Keratinocyte (primary cell): ENCODE measurements at regions not wholly inside any gene's neighbourhood (a gene's known extent, or its start where the extent isn't known, plus 50 kb on each side); places are given as distances from the start of the nearest gene placed in this dataset.

ENCODE experiments used
- DNase-seq: peaks from one replicate; pipeline ENCODE4 v3.0.0-alpha.2; 2011; ENCODE audit warnings: low read depth, missing footprints, low spot score
- FAIRE-seq: peaks from 2 replicates; lab custom pipeline; 2011; peaks lifted over from hg19 to GRCh38; lab: Jason Lieb, UNC
- H2AFZ ChIP-seq: 2 replicates; pipeline ENCODE4 v1.6.0; 2012; ENCODE audit warnings: low read length, control low read depth, inconsistent platforms; ENCODE audit not compliant: control insufficient read depth
- H3K27ac ChIP-seq: 2 replicates; pipeline ENCODE4 v1.5.1; 2011; ENCODE audit warnings: low read length; ENCODE audit not compliant: control insufficient read depth, insufficient read depth
- H3K27me3 ChIP-seq: 3 replicates; pipeline ENCODE4 v1.6.0; 2011; ENCODE audit warnings: low read length; ENCODE audit not compliant: control insufficient read depth, insufficient read depth; ENCODE audit errors: extremely low read depth
- H3K36me3 ChIP-seq, 2 experiments: 2 replicates in 1 of 2; 3 replicates in 1 of 2; pipeline ENCODE4 v1.5.1; 2011; ENCODE audit warnings: low read length in 2 of 2, mild to moderate bottlenecking in 1 of 2; ENCODE audit not compliant: control insufficient read depth in 2 of 2, insufficient read depth in 2 of 2; ENCODE audit errors: extremely low read depth in 1 of 2
- H3K4me1 ChIP-seq: 3 replicates; pipeline ENCODE4 v1.5.1; 2011; ENCODE audit warnings: low read length; ENCODE audit not compliant: control insufficient read depth, insufficient read depth; ENCODE audit errors: extremely low read depth
- H3K4me2 ChIP-seq: 3 replicates; pipeline ENCODE4 v1.6.0; 2011; ENCODE audit warnings: low read depth, low read length; ENCODE audit not compliant: control insufficient read depth, insufficient read depth; ENCODE audit errors: extremely low read depth
- H3K4me3 ChIP-seq, 3 experiments: fragments of 200-600 bp in 1 of 3; sonication (generic) in 1 of 3; 2 replicates in 2 of 3; 3 replicates in 1 of 3; pipeline ENCODE4 v1.5.1; 2011 to 2016; ENCODE audit warnings: low read length in 3 of 3, mild to moderate bottlenecking in 3 of 3, control low read depth in 2 of 3, inconsistent platforms in 1 of 3, low read depth in 1 of 3, mixed read lengths in 1 of 3, mixed run types in 1 of 3, moderate library complexity in 1 of 3; ENCODE audit not compliant: control insufficient read depth in 2 of 3, insufficient read depth in 2 of 3; ENCODE audit errors: extremely low read depth in 1 of 3
- H3K79me2 ChIP-seq: 2 replicates; pipeline ENCODE4 v1.6.0; 2012; ENCODE audit warnings: low read length; ENCODE audit not compliant: control insufficient read depth, insufficient read depth
- H3K9ac ChIP-seq: 3 replicates; pipeline ENCODE4 v1.6.0; 2011; ENCODE audit warnings: low read length; ENCODE audit not compliant: control insufficient read depth, insufficient read depth; ENCODE audit errors: extremely low read depth
- H3K9me1 ChIP-seq: 3 replicates; pipeline ENCODE4 v1.6.0; 2011; ENCODE audit warnings: low read length; ENCODE audit not compliant: control insufficient read depth, insufficient read depth; ENCODE audit errors: extremely low read depth
- H3K9me3 ChIP-seq: 2 replicates; pipeline ENCODE4 v1.5.1; 2012; ENCODE audit warnings: low read depth, low read length; ENCODE audit not compliant: control insufficient read depth
- H4K20me1 ChIP-seq: 3 replicates; pipeline ENCODE4 v1.6.0; 2011; ENCODE audit warnings: low read length; ENCODE audit not compliant: control insufficient read depth, insufficient read depth; ENCODE audit errors: extremely low read depth
- EZH2 ChIP-seq: IDR thresholded peaks from one replicate; pipeline ENCODE4 v1.6.1; 2012; ENCODE audit warnings: inconsistent platforms, mild to moderate bottlenecking, low read length, moderate library complexity
- dilution Hi-C: fragments of 300-500 bp; cut with MboI; formaldehyde crosslinking; loops from one replicate; pipeline ENCODE4 v1.7.0; 2020; ENCODE audit warnings: low sequenced_read_pairs; ENCODE audit not compliant: extremely low pct_ligation_motif_present
- TF ChIP-seq, protein P1 (sequence below), 3 experiments: IDR thresholded peaks in 1 of 3; conservative IDR thresholded peaks in 1 of 3; optimal IDR thresholded peaks in 1 of 3; 2 replicates in 2 of 3; 3 replicates in 1 of 3; pipeline versions ENCODE3 to v1.5.1; 2011; ENCODE audit warnings: low read length in 3 of 3, mild to moderate bottlenecking in 3 of 3, moderate library complexity in 2 of 3, control low read depth in 1 of 3, inconsistent platforms in 1 of 3; ENCODE audit not compliant: insufficient read depth in 2 of 3; ENCODE audit errors: extremely low read depth in 1 of 3

DNA sequence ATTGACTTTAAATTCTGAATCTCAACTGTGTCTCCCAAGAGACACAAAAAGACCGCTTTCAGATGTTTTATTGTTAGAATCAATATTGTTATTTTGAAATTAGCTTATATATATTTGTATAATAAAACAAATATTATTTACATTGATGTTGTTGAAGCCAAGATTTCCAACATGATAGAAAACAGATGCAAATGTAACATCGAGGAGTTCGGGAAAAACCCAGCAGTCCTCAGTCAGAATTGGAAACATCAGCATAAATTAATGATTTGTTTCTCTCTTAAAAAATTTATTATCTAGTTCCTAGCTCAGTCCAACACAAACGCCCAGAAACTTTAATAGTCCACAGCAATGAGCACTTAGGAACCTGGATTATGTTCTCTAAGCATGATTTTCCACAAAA lies 1330.4 kb downstream of the TBC1D22A start:
- Histone ChIP-seq H4K20me1 (no peaks in the 10 kb centered on the region), H2AFZ (no peak overlapping the region), H3K4me2 (no peak overlapping the region), H3K4me3 (no peak overlapping the region), H3K9me3 (no peaks in the 10 kb centered on the region), H3K27ac (no peak overlapping the region), H3K79me2 (no peaks in the 10 kb centered on the region), H3K27me3 (no peaks in the 10 kb centered on the region), H3K36me3 (no peaks in the 10 kb centered on the region), H3K9me1 (no peaks in the 10 kb centered on the region), H3K4me1 (no peaks in the 10 kb centered on the region), H3K9ac (no peak overlapping the region)
- TF ChIP-seq, protein P1, sequence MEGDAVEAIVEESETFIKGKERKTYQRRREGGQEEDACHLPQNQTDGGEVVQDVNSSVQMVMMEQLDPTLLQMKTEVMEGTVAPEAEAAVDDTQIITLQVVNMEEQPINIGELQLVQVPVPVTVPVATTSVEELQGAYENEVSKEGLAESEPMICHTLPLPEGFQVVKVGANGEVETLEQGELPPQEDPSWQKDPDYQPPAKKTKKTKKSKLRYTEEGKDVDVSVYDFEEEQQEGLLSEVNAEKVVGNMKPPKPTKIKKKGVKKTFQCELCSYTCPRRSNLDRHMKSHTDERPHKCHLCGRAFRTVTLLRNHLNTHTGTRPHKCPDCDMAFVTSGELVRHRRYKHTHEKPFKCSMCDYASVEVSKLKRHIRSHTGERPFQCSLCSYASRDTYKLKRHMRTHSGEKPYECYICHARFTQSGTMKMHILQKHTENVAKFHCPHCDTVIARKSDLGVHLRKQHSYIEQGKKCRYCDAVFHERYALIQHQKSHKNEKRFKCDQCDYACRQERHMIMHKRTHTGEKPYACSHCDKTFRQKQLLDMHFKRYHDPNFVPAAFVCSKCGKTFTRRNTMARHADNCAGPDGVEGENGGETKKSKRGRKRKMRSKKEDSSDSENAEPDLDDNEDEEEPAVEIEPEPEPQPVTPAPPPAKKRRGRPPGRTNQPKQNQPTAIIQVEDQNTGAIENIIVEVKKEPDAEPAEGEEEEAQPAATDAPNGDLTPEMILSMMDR (optimal IDR thresholded peaks at IDR 0.05 in 1 of 3, IDR thresholded peaks at IDR 0.05 in 1 of 3, conservative IDR thresholded peaks at IDR 0.05 in 1 of 3; ENCODE audit: extremely low read depth in 1 of 3, insufficient read depth in 2 of 3, low read length in 3 of 3): no peak
- TF ChIP-seq EZH2: no peak
- no peak for DNase-seq
- dilution Hi-C loops: no loop called here
- FAIRE-seq: no peak

DNA sequence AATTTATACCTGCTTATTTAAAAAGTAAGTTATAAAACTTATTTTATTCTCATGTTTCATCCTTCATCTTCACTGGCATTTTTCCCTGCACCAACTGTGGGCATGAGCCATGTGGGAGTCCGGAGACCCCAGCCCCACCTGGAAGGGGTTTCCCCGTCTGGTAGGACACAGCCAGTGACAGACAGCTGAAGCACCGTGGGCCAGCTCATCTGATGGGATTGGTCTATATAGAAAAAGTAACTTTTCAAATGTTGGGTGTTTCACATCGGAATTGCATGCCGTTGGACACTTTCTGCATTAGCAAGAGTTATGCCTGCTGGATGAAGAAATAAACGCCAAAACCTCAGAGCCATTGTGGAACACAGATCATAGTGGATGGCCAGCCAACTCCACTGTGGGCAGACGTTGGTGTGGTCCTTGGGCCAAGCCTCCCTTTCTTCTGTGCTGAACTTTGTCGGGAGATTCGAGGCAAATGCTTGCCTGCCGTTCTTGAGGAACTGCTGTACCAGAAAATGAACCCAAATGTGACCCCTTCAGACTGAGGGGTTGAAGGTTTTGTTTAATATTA lies 1329.3 kb downstream of the TBC1D22A start:
- TF ChIP-seq, protein P1 (optimal IDR thresholded peaks at IDR 0.05 in 1 of 3, IDR thresholded peaks at IDR 0.05 in 1 of 3, conservative IDR thresholded peaks at IDR 0.05 in 1 of 3; ENCODE audit: extremely low read depth in 1 of 3, insufficient read depth in 2 of 3, low read length in 3 of 3): no peak
- TF ChIP-seq EZH2: no peak
- FAIRE-seq (no peak), DNase-seq (no peak)
- Histone ChIP-seq H3K79me2 (no peaks in the 10 kb centered on the region), H3K36me3 (no peaks in the 10 kb centered on the region), H3K27ac (no peak overlapping the region), H3K27me3 (no peaks in the 10 kb centered on the region), H3K4me1 (no peaks in the 10 kb centered on the region), H3K4me3 (no peak overlapping the region), H4K20me1 (no peaks in the 10 kb centered on the region), H3K4me2 (no peak overlapping the region), H3K9ac (no peak overlapping the region), H2AFZ (no peak overlapping the region), H3K9me1 (no peaks in the 10 kb centered on the region), H3K9me3 (no peaks in the 10 kb centered on the region)
- dilution Hi-C loops: no loop called here
